PC-3 (cell line): ENCODE measurements at regions not wholly inside any gene's neighbourhood (a gene's known extent, or its start where the extent isn't known, plus 50 kb on each side); places are given as distances from the start of the nearest gene placed in this dataset.

ENCODE experiments used
- ATAC-seq: fragments of 200-7000 bp; cut with Tn5 transposase; 2 replicates; pipeline ENCODE4 v1.9.1; 2020; ENCODE audit warnings: mild to moderate bottlenecking, moderate library complexity
- BruUV-seq: library from RNA; stranded (reverse); fragments of 400-500 nt; replicated peaks from 2 replicates; lab custom pipeline; 2021; lab: Mats Ljungman, UMichigan
- CTCF ChIA-PET: fragments of 300-600 bp; sonication (Branson Sonifier 250); formaldehyde crosslinking; loops from one replicate; lab custom pipeline; 2022; ENCODE audit warnings: antibody characterized with exemption; lab: Charles Lee
- POLR2A ChIA-PET: fragments of 300-600 bp; sonication (Branson Sonifier 250); formaldehyde crosslinking; loops from one replicate; lab custom pipeline; 2022; ENCODE audit warnings: antibody characterized with exemption; ENCODE audit not compliant: unreplicated experiment; lab: Charles Lee
- DNase-seq: peaks from one replicate; pipeline ENCODE4 v3.0.0-alpha.2; 2015
- H2AFZ ChIP-seq: fragments of 300-600 bp; sonication (generic); 2 replicates; pipeline ENCODE4 v1.6.0; 2016; ENCODE audit warnings: antibody characterized with exemption, low read length
- H3F3A ChIP-seq: fragments of 300-600 bp; sonication (generic); one replicate; pipeline ENCODE4 v1.6.0; 2017; ENCODE audit warnings: antibody characterized with exemption, low read length, control low read depth, mild to moderate bottlenecking; ENCODE audit not compliant: unreplicated experiment
- H3K27ac ChIP-seq: fragments of 300-600 bp; sonication (generic); 2 replicates; pipeline ENCODE4 v1.5.1; 2016; ENCODE audit warnings: mild to moderate bottlenecking, low read length
- H3K27me3 ChIP-seq: fragments of 300-600 bp; sonication (generic); 2 replicates; pipeline ENCODE4 v1.6.1; 2016; ENCODE audit warnings: low read length, mixed read lengths
- H3K36me3 ChIP-seq: fragments of 300-600 bp; sonication (generic); 2 replicates; pipeline ENCODE4 v1.6.1; 2016; ENCODE audit warnings: low read depth, mixed run types, low read length, mixed read lengths
- H3K4me1 ChIP-seq: fragments of 300-600 bp; sonication (generic); 2 replicates; pipeline ENCODE4 v1.5.1; 2016; ENCODE audit warnings: low read length; ENCODE audit not compliant: insufficient read depth
- H3K4me2 ChIP-seq: fragments of 300-600 bp; sonication (generic); 2 replicates; pipeline ENCODE4 v1.6.0; 2016; ENCODE audit warnings: low read length
- H3K4me3 ChIP-seq: fragments of 300-600 bp; sonication (generic); 2 replicates; pipeline ENCODE4 v1.5.1; 2016; ENCODE audit warnings: mild to moderate bottlenecking, low read length, mixed read lengths
- H3K79me2 ChIP-seq: fragments of 300-600 bp; sonication (generic); 2 replicates; pipeline ENCODE4 v1.6.1; 2017; ENCODE audit warnings: low read length, mixed read lengths
- H3K9ac ChIP-seq: fragments of 300-600 bp; sonication (generic); 2 replicates; pipeline ENCODE4 v1.6.0; 2016; ENCODE audit warnings: mild to moderate bottlenecking, low read length
- H3K9me2 ChIP-seq: fragments of 300-600 bp; sonication (generic); replicated peaks from 2 replicates; pipeline ENCODE4 v1.6.1; 2016; ENCODE audit warnings: mixed run types, low read length, mixed read lengths
- H3K9me3 ChIP-seq: fragments of 300-600 bp; sonication (generic); 2 replicates; pipeline ENCODE4 v1.6.1; 2016; ENCODE audit warnings: low read length, mixed read lengths
- H4K20me1 ChIP-seq: fragments of 300-600 bp; sonication (generic); 2 replicates; pipeline ENCODE4 v1.6.1; 2016; ENCODE audit warnings: low read length, mixed read lengths
- CTCF ChIP-seq: fragments of 300-600 bp; sonication (generic); conservative IDR thresholded peaks from 2 replicates; pipeline ENCODE4 v1.5.1; 2017; ENCODE audit warnings: antibody characterized with exemption, low read depth, mild to moderate bottlenecking, low read length
- EZH2 ChIP-seq: fragments of 300-600 bp; sonication (generic); IDR thresholded peaks from one replicate; pipeline ENCODE4 v1.6.1; 2017; ENCODE audit warnings: antibody characterized with exemption, mild to moderate bottlenecking, low read length; ENCODE audit not compliant: unreplicated experiment
- EZH2phosphoT487 ChIP-seq: fragments of 300-600 bp; sonication (generic); IDR thresholded peaks from 2 replicates; pipeline ENCODE4 v1.6.1; 2018; ENCODE audit warnings: mild to moderate bottlenecking, antibody characterized with exemption, low read length, borderline replicate concordance
- intact Hi-C: fragments of 100-400 bp; cut with micrococcal nuclease; formaldehyde crosslinking; loops from 2 replicates; pipeline ENCODE4 v1.9.0; 2023

- intact Hi-C loops = no loop called here
- H3K27ac ChIP-seq = no peak overlapping the region
- no peak overlapping the region for H3K4me2 ChIP-seq
- H4K20me1 ChIP-seq = no peaks in the 10 kb centered on the region
- no peaks in the 10 kb centered on the region for H3K27me3 ChIP-seq
- H3K4me3 ChIP-seq = no peak overlapping the region
- no peaks in the 10 kb centered on the region for H3K79me2 ChIP-seq
- TF ChIP-seq EZH2 = no peak
- TF ChIP-seq CTCF = no peak
- TF ChIP-seq EZH2phosphoT487 = no peak
- DNase-seq (no peak), ATAC-seq (no peak)
- BruUV-seq = no TSS peak
- H3K9me3 ChIP-seq = no peaks in the 10 kb centered on the region
- ChIA-PET CTCF (no interaction called here), POLR2A (no interaction called here)
- H2AFZ ChIP-seq = no peak overlapping the region
- no peaks in the 10 kb centered on the region for H3K4me1 ChIP-seq
- no peaks in the 10 kb centered on the region for H3K9me2 ChIP-seq
- no peaks in the 10 kb centered on the region for H3K36me3 ChIP-seq
- H3F3A ChIP-seq = no peaks in the 10 kb centered on the region
- no peak overlapping the region for H3K9ac ChIP-seq
Measured at GRCh38 chr14:97970222-97970621, 1173.0 kb downstream of the VRK1 start.

DNA sequence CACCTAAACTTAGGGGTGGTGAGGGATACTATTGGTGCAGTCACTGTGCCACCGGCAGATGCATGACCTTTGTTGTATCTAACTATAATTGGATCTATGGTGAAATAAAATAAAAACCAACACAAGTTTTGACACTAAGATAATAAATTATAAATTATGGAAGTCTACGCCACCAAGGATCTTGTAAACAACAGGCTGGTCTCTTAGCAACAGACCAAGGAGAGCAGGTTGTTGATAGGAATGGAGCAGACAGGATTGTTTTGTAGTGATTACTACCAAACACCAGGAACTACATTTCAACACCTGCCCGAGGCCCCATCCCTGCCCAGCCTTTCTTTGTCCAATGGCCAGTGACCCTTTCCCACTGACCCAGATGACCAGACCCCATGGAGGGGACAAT lies 1178.0 kb downstream of the VRK1 start:
- no peak for DNase-seq
- H3K4me2 ChIP-seq = no peak overlapping the region
- H4K20me1 ChIP-seq = no peaks in the 10 kb centered on the region
- no peak overlapping the region for H3K4me3 ChIP-seq
- H3K79me2 ChIP-seq = no peaks in the 10 kb centered on the region
- POLR2A ChIA-PET = no interaction called here
- H3K9me2 ChIP-seq = no peaks in the 10 kb centered on the region
- ATAC-seq = no peak
- peaks cover 5% of the 10 kb centered on the region; the same call in 1 of the 2 replicates for H3K4me1 ChIP-seq
- no peaks in the 10 kb centered on the region for H3K27me3 ChIP-seq
- CTCF ChIA-PET = no interaction called here
- no TSS peak for BruUV-seq
- H3K9me3 ChIP-seq = no peaks in the 10 kb centered on the region
- H3K36me3 ChIP-seq = no peaks in the 10 kb centered on the region
- no peak overlapping the region for H3K27ac ChIP-seq
- no peak overlapping the region for H3K9ac ChIP-seq
- H3F3A ChIP-seq = no peaks in the 10 kb centered on the region
- TF ChIP-seq EZH2 = no peak
- no peak for TF ChIP-seq EZH2phosphoT487
- TF ChIP-seq CTCF = no peak
- intact Hi-C loops = no loop called here
- H2AFZ ChIP-seq = no peak overlapping the region

- H3K27ac ChIP-seq = no peak overlapping the region
- no TSS peak for BruUV-seq
Measured at GRCh38 chr14:97975962-97976361, 1178.8 kb downstream of the VRK1 start.

More at GRCh38 chr14:97975962-97976361, 1178.8 kb downstream of the VRK1 start:
- Histone ChIP-seq H3K27me3 (no peaks in the 10 kb centered on the region), H3K79me2 (no peaks in the 10 kb centered on the region), H3F3A (no peaks in the 10 kb centered on the region), H3K4me3 (no peak overlapping the region), H4K20me1 (no peaks in the 10 kb centered on the region), H3K9ac (no peak overlapping the region), H3K9me3 (no peaks in the 10 kb centered on the region), H2AFZ (no peak overlapping the region), H3K9me2 (no peaks in the 10 kb centered on the region), H3K4me2 (no peak overlapping the region), H3K4me1 (peaks cover 5% of the 10 kb centered on the region; the same call in 1 of the 2 replicates), H3K36me3 (no peaks in the 10 kb centered on the region)
- intact Hi-C loops = no loop called here
- no peak for ATAC-seq
- DNase-seq = no peak
- CTCF ChIA-PET = no interaction called here
- no peak for TF ChIP-seq EZH2
- TF ChIP-seq CTCF = no peak
- no peak for TF ChIP-seq EZH2phosphoT487
- POLR2A ChIA-PET = no interaction called here
